Lower leg skin (tissue), 4 donors: ENCODE measurements at regions not wholly inside any gene's neighbourhood (a gene's known extent, or its start where the extent isn't known, plus 50 kb on each side); places are given as distances from the start of the nearest gene placed in this dataset.

ENCODE experiments used
- DNase-seq, 2 donors: peaks; one replicate each; pipeline ENCODE4 v3.0.0-alpha.2; 2019; ENCODE audit warnings: low spot score in 2 of 2
- H3K4me3 ChIP-seq: fragments of 200-600 bp; sonication (generic); 2 replicates; pipeline ENCODE4 v1.5.1; 2017; ENCODE audit warnings: mild to moderate bottlenecking, low read depth; ENCODE audit not compliant: poor library complexity, severe bottlenecking
- POLR2A ChIP-seq, 2 donors: fragments of 450-650 bp; IDR thresholded peaks; one replicate each; pipeline ENCODE4 v1.6.1; 2016 to 2017; ENCODE audit warnings: antibody characterized with exemption in 2 of 2, mild to moderate bottlenecking in 1 of 2, moderate library complexity in 1 of 2
- WGBS, 2 donors: methylation state at CpG; one replicate each; pipeline ENCODE4 v1.1.5; 2018; 5-methylcytosine and 5-hydroxymethylcytosine counted together
- intact Hi-C: fragments of 100-400 bp; cut with DNase I; formaldehyde crosslinking; loops from one replicate; pipeline ENCODE4 v1.15.0; 2023; ENCODE audit warnings: low total_unique reads
- TF ChIP-seq, protein P1 (sequence below), 3 donors: fragments of 450-650 bp; IDR thresholded peaks; one replicate each; pipeline ENCODE4 v1.5.1; 2016; ENCODE audit warnings: antibody characterized with exemption in 3 of 3, mild to moderate bottlenecking in 3 of 3, moderate library complexity in 2 of 3

DNA sequence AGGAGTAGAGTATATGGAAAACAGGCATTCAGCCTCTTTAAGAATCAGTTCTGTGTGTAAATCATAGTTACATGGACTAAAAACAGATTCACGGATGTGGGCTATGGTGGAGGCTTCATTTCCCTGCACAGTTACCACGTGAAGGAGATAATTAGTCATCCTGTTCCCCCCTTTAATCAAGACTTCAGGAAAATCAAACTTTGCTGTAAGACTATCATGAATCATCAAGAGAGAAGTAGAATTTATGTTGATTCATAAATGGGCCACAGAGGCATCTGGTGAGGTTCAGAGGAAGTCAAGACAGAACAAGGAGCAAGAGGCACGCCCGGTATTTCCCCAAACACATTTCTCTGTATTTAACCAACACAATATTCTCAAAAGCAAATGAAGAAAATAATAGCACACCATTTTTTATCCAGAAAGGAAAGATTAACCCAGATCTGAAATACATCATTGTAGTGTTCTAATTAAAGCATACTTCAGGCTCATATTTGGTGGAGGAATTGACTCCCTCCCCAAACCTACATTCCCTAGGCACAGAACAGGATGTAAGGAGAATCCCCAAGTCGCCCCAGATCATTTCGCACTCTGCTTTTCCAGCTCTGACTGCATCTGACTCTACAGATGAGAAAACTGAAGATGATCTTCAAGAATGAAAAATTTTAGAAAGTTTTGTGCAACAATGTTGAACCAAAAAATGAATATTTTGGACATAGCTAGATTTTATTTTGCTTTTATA, 175.8 kb upstream of the GAS1 start:
- DNase-seq: peak in 1 of 2 donors; percentile 28
- intact Hi-C loops: no loop called here
- TF ChIP-seq, protein P1, sequence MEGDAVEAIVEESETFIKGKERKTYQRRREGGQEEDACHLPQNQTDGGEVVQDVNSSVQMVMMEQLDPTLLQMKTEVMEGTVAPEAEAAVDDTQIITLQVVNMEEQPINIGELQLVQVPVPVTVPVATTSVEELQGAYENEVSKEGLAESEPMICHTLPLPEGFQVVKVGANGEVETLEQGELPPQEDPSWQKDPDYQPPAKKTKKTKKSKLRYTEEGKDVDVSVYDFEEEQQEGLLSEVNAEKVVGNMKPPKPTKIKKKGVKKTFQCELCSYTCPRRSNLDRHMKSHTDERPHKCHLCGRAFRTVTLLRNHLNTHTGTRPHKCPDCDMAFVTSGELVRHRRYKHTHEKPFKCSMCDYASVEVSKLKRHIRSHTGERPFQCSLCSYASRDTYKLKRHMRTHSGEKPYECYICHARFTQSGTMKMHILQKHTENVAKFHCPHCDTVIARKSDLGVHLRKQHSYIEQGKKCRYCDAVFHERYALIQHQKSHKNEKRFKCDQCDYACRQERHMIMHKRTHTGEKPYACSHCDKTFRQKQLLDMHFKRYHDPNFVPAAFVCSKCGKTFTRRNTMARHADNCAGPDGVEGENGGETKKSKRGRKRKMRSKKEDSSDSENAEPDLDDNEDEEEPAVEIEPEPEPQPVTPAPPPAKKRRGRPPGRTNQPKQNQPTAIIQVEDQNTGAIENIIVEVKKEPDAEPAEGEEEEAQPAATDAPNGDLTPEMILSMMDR (IDR thresholded peaks at IDR 0.05): no peak
- no peak for TF ChIP-seq POLR2A (IDR thresholded peaks at IDR 0.05)
- 18 to 26% methylated on average over 6 of the region's 6 CpGs for WGBS, 2 donors
- no peak overlapping the region for H3K4me3 ChIP-seq

DNA sequence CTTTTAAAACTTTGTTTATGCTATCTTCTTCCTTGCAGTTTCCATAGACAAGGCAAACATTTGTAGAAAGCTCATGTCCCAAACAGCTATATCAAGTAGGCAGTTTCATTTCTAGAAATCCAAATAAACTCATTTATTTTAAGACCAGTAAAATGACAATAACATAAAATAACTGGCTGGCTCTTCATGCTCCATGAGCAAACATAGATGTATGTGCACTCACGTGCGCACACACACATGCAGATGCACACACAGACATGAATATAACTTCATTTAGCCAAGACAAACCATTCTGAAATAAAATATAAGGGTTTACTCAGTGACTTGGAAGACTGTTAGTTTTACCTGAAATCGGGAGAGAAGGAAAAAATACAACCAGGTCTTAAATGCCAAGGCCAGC, 176.5 kb upstream of the GAS1 start:
- intact Hi-C loops: no loop called here
- 91 to 94% methylated on average over 3 of the region's 3 CpGs for WGBS, 2 donors
- no peak for TF ChIP-seq POLR2A (IDR thresholded peaks at IDR 0.05)
- TF ChIP-seq, protein P1 (IDR thresholded peaks at IDR 0.05): no peak
- H3K4me3 ChIP-seq: no peak overlapping the region
- DNase-seq: no peak

DNA sequence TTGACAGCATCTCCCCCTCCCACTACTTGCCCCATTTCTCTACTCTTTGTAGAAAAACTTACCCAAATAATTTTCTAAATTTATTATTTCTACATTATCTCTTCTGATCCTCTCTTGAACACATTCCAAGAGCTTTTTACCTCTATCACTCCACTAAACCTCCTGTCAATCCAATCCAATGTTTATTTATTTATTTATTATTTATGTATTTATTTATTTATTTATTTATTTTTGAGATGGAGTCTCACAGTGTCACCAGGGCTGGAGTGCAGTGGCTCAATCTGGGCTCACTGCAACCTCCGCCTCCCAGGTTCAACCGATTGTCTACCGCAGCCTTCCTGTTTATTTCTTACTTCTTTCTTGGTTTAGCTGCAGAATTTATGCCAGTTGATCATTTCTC, 178.5 kb upstream of the GAS1 start:
- intact Hi-C loops: no loop called here
- DNase-seq: no peak
- TF ChIP-seq POLR2A (IDR thresholded peaks at IDR 0.05): no peak
- TF ChIP-seq, protein P1 (IDR thresholded peaks at IDR 0.05): no peak
- 94 to 97% methylated on average over 3 of the region's 3 CpGs for whole genome bisulfite sequencing, 2 donors
- H3K4me3 ChIP-seq: no peak overlapping the region

DNA sequence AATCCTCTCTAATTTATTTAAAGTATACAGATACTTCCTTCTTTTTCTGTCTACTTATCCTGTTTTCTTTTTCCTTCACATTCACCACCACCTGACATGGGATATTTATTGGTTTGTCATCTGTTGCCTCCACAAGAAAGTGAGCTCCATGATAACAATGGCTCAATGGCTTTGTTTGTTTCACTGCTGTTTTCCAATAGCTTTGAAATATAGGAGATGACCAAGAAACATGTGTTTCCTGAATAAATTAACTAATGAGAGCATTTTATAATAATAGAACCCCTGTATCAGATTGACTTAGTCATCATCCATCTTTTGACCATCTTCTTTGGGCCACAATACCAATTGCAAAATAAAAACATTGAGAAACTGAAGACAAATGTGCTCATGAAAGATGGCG, 180.2 kb upstream of the GAS1 start:
- no peak for DNase-seq
- TF ChIP-seq POLR2A (IDR thresholded peaks at IDR 0.05): no peak
- TF ChIP-seq, protein P1 (IDR thresholded peaks at IDR 0.05): no peak
- no peak overlapping the region for H3K4me3 ChIP-seq
- WGBS, 2 donors: 90 to 100% methylated on average over 1 of the region's 1 CpG
- intact Hi-C loops: no loop called here

DNA sequence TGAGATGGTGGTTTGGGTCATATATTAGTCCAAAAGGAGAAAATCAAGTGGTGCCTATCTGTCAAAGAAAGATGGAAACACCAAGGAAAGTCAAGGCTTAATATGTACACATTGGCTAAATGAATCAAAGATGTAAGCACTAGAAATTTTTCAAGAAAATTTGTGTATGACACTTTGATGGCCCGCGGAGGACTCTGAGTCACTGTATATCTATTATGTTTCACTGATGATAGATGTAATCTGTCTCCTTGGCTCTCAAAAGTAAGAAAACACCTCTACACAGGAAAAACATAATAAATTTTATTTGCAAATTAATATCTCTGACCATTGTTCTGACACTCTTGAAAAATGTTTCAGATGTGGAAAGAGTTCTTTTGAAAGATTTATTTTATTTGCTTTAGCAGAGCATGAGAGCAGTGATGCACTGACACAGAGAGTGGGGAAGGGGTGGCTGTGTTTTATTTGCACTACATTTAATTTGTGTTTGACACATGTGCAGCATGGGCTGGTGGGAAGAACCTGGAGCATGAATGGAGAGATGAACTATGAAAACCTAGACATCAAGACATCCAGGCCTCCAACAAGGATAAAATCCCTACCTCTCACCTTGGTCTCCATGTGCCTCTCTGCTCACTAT, 180.8 kb upstream of the GAS1 start:
- TF ChIP-seq POLR2A (IDR thresholded peaks at IDR 0.05): no peak
- TF ChIP-seq, protein P1 (IDR thresholded peaks at IDR 0.05): no peak
- H3K4me3 ChIP-seq: no peak overlapping the region
- DNase-seq: no peak
- intact Hi-C loops: no loop called here
- 75 to 79% methylated on average over 2 of the region's 2 CpGs for WGBS, 2 donors
